K562 (cell line): ENCODE measurements at regions not wholly inside any gene's neighbourhood (a gene's known extent, or its start where the extent isn't known, plus 50 kb on each side); places are given as distances from the start of the nearest gene placed in this dataset.

ENCODE experiments used
- CCAR2 ChIP-seq: fragments of 200-400 bp; formaldehyde crosslinking; IDR thresholded peaks from 2 replicates; pipeline ENCODE4 v1.6.1; 2017; ENCODE audit warnings: mild to moderate bottlenecking, low read depth, low read length
- COPS2 ChIP-seq: fragments of 450-650 bp; conservative IDR thresholded peaks from 2 replicates; pipeline ENCODE4 v1.6.1; 2016; ENCODE audit warnings: mild to moderate bottlenecking, moderate library complexity
- DPF2 ChIP-seq: fragments of 450-650 bp; IDR thresholded peaks from 2 replicates; pipeline ENCODE4 v1.6.1; 2016
- NR2F6 ChIP-seq: fragments of 450-650 bp; formaldehyde crosslinking; IDR thresholded peaks from 2 replicates; pipeline ENCODE4 v1.4.0; 2020; ENCODE audit warnings: mild to moderate bottlenecking
- SNRNP70 ChIP-seq: fragments of 200-400 bp; formaldehyde crosslinking; optimal IDR thresholded peaks from 2 replicates; pipeline ENCODE3; 2017; ENCODE audit warnings: low read depth, low read length
- ZZZ3 ChIP-seq: fragments of 450-650 bp; IDR thresholded peaks from 2 replicates; pipeline ENCODE4 v1.6.1; 2016; ENCODE audit warnings: antibody characterized with exemption, mild to moderate bottlenecking, moderate library complexity
- TF ChIP-seq, protein P1 (sequence below): sonication (generic); formaldehyde crosslinking; IDR thresholded peaks from 2 replicates; pipeline ENCODE4 v1.8.1; 2023; ENCODE audit warnings: missing genetic modification reagents, mild to moderate bottlenecking, borderline replicate concordance

DNA sequence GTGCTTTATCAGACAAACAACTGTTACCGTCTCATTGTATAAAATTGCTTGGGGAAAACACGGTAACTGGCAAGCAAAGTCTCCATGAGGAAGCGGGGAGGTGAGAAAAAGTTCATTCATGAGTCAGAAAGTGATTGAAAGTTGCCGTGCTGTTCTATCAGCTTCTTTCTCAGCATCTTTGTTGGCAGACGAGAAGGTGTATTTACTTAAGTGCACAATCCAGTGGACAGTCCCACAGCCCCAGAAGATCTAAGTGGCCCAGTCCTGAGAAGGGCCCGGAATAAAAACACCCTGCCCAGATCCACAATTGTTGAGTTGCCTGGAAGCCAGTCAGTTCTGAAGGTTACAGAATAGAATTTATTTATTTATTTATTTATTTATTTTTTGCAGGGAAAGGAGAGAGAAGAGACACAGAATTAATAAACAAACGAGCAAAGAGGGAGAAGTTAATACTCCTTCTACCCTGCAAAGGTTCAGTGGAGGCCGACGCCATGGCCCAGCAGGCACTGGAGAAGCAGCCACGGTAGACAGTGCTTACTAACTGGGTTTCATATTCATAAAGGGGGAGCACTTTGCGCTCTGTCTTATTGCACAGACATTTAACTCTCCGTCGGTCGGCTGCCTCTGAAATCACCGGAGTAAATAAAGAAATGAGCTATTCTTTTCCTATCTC lies 676.0 kb upstream of the SALL3 start (continued):
- TF ChIP-seq, protein P1, sequence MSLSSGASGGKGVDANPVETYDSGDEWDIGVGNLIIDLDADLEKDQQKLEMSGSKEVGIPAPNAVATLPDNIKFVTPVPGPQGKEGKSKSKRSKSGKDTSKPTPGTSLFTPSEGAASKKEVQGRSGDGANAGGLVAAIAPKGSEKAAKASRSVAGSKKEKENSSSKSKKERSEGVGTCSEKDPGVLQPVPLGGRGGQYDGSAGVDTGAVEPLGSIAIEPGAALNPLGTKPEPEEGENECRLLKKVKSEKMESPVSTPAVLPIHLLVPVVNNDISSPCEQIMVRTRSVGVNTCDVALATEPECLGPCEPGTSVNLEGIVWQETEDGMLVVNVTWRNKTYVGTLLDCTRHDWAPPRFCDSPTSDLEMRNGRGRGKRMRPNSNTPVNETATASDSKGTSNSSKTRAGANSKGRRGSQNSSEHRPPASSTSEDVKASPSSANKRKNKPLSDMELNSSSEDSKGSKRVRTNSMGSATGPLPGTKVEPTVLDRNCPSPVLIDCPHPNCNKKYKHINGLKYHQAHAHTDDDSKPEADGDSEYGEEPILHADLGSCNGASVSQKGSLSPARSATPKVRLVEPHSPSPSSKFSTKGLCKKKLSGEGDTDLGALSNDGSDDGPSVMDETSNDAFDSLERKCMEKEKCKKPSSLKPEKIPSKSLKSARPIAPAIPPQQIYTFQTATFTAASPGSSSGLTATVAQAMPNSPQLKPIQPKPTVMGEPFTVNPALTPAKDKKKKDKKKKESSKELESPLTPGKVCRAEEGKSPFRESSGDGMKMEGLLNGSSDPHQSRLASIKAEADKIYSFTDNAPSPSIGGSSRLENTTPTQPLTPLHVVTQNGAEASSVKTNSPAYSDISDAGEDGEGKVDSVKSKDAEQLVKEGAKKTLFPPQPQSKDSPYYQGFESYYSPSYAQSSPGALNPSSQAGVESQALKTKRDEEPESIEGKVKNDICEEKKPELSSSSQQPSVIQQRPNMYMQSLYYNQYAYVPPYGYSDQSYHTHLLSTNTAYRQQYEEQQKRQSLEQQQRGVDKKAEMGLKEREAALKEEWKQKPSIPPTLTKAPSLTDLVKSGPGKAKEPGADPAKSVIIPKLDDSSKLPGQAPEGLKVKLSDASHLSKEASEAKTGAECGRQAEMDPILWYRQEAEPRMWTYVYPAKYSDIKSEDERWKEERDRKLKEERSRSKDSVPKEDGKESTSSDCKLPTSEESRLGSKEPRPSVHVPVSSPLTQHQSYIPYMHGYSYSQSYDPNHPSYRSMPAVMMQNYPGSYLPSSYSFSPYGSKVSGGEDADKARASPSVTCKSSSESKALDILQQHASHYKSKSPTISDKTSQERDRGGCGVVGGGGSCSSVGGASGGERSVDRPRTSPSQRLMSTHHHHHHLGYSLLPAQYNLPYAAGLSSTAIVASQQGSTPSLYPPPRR = no peak
- TF ChIP-seq DPF2 = no peak
- no peak for TF ChIP-seq SNRNP70
- TF ChIP-seq ZZZ3 = no peak
- TF ChIP-seq CCAR2 = no peak
- TF ChIP-seq NR2F6 (CRISPR knock-in tag) = no peak
- no peak for TF ChIP-seq COPS2
